ENCODE measurements at regions not wholly inside any gene's neighbourhood (a gene's known extent, or its start where the extent isn't known, plus 50 kb on each side); places are given as distances from the start of the nearest gene placed in this dataset.

DNA sequence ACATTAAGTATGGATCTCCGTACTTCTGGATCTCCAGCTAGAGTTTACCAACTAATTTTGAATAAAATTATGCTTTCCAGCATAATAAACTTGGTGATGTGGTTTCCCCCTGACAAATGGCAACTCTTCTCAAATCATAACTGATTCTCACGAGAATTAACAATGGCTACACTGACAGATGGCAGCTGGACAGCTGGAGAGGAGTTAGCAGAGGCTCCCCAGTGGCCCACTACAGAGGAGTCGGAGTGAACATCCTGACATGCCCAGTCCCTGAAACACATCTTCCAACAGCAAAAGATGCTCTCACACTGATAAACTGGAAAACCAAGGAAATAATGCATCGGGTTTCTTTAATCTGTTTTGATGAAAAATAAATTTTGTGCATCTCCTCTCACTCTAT lies 239.6 kb downstream of the MAN2A1 start:
- Histone ChIP-seq H3K36me3 (ENCODE audit: control insufficient read depth in 1 of 2, insufficient read depth in 2 of 2, low read length in 2 of 2) (no peaks in the 10 kb centered on the region), H3K27me3 (ENCODE audit: control insufficient read depth in 1 of 2, insufficient read depth in 2 of 2, low read length in 2 of 2) (no peaks in the 10 kb centered on the region), H3K27ac (ENCODE audit: low read depth, low read length) (no peak overlapping the region), H3K9ac (ENCODE audit: low read depth in 1 of 2, low read length in 2 of 2) (no peak overlapping the region), H3K9me3 (ENCODE audit: control insufficient read depth in 1 of 2, low read length in 2 of 2) (no peaks in the 10 kb centered on the region), H3K4me3 (ENCODE audit: low read depth in 1 of 2, low read length in 2 of 2) (no peak overlapping the region), H3K4me1 (ENCODE audit: control insufficient read depth in 1 of 2, insufficient read depth in 2 of 2, low read length in 2 of 2) (no peaks in the 10 kb centered on the region)

DNA sequence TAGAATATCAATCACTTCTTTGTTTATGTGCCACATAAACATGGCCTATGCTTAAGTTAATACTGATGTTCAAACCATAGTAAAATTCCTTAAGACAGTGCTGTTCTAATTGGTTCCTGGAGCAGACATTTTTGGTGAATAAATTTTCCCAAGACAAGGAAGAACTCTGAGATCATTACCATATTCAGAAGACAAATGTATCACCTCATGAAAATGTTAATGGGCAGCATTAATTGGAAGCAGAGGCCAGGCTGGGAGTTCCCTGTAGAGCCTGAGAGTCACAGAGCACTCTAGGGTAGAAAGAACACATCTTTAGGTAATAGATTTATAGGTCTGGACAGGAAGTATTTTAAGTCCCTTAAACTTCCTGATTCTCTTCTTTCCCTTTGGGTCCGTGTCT lies 240.2 kb downstream of the MAN2A1 start:
- Histone ChIP-seq H3K27ac (ENCODE audit: low read depth, low read length) (no peak overlapping the region), H3K9me3 (ENCODE audit: control insufficient read depth in 1 of 2, low read length in 2 of 2) (no peaks in the 10 kb centered on the region), H3K36me3 (ENCODE audit: control insufficient read depth in 1 of 2, insufficient read depth in 2 of 2, low read length in 2 of 2) (no peaks in the 10 kb centered on the region), H3K4me1 (ENCODE audit: control insufficient read depth in 1 of 2, insufficient read depth in 2 of 2, low read length in 2 of 2) (no peaks in the 10 kb centered on the region), H3K9ac (ENCODE audit: low read depth in 1 of 2, low read length in 2 of 2) (no peak overlapping the region), H3K27me3 (ENCODE audit: control insufficient read depth in 1 of 2, insufficient read depth in 2 of 2, low read length in 2 of 2) (no peaks in the 10 kb centered on the region), H3K4me3 (ENCODE audit: low read depth in 1 of 2, low read length in 2 of 2) (no peak overlapping the region)

DNA sequence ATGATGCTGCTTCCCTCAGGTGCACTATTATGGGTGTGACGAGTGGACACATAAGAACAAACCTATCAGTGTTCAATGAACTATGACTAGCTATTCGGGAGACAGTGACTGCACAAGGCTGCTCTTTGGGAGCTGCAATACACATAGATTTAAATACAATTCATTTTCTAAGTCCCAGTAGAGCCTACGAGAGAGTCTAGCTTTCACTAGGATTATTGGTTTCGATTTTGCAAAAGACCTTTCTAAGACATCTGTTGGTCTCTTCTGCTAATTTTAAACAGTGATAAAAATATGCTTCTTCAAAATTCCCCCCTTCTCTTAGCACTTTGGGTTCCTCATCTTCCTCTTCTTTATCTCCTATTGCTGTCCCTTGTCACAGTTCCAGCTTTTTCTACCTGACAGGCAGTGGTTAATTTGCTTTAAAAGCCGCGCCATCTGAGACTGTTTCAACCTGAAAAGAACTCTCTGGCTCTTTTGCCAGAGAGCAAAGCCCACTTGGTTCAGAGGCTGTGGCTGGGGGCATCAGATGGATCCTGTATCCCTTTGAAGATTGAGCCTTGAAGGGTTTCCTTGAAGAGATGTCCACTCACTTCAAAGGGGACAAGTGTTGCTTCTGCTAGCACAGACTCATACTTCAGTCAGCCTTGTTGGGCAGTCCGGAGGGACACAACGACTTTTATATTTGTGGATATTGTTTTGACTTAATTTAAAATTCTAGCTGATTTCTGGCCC lies 241.5 kb downstream of the MAN2A1 start:
- no peaks in the 10 kb centered on the region for H3K4me1 ChIP-seq (ENCODE audit: control insufficient read depth in 1 of 2, insufficient read depth in 2 of 2, low read length in 2 of 2)
- H3K27me3 ChIP-seq (ENCODE audit: control insufficient read depth in 1 of 2, insufficient read depth in 2 of 2, low read length in 2 of 2): no peaks in the 10 kb centered on the region
- H3K9me3 ChIP-seq (ENCODE audit: control insufficient read depth in 1 of 2, low read length in 2 of 2): no peaks in the 10 kb centered on the region
- H3K27ac ChIP-seq (ENCODE audit: low read depth, low read length): no peak overlapping the region
- no peak overlapping the region for H3K4me3 ChIP-seq (ENCODE audit: low read depth in 1 of 2, low read length in 2 of 2)
- no peaks in the 10 kb centered on the region for H3K36me3 ChIP-seq (ENCODE audit: control insufficient read depth in 1 of 2, insufficient read depth in 2 of 2, low read length in 2 of 2)
- H3K9ac ChIP-seq (ENCODE audit: low read depth in 1 of 2, low read length in 2 of 2): no peak overlapping the region

GRCh38 chr5:109935833-109936490 lies 246.2 kb downstream of the MAN2A1 start:
- H3K36me3 ChIP-seq (ENCODE audit: control insufficient read depth in 1 of 2, insufficient read depth in 2 of 2, low read length in 2 of 2): no peaks in the 10 kb centered on the region
- peaks cover 0 to 4% of the 10 kb centered on the region in 2 donors for H3K9me3 ChIP-seq (ENCODE audit: control insufficient read depth in 1 of 2, low read length in 2 of 2)
- H3K27me3 ChIP-seq (ENCODE audit: control insufficient read depth in 1 of 2, insufficient read depth in 2 of 2, low read length in 2 of 2): no peaks in the 10 kb centered on the region
- no peak overlapping the region for H3K4me3 ChIP-seq (ENCODE audit: low read depth in 1 of 2, low read length in 2 of 2)
- H3K9ac ChIP-seq (ENCODE audit: low read depth in 1 of 2, low read length in 2 of 2): no peak overlapping the region
- H3K27ac ChIP-seq (ENCODE audit: low read depth, low read length): no peak overlapping the region
- H3K4me1 ChIP-seq (ENCODE audit: control insufficient read depth in 1 of 2, insufficient read depth in 2 of 2, low read length in 2 of 2): no peaks in the 10 kb centered on the region

DNA sequence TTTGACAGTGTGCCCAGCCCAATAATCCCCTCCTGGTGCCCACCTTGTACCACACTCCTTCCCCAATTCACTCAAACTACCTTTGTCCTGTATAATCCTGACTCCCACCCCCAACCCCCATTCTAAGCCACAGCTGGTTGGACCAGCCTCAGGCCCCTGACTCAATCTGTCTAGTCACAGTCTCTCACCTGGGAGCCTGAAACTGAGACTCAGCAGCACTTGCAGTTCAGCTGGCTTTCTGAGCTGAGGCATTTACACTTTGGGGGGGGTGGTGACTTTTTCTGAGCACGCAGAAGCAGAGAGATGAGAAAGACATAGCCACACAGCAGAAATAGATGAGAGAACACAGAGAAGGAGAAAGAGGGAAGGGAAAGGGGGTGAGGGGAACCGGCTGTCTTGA lies 247.3 kb downstream of the MAN2A1 start:
- Histone ChIP-seq H3K27me3 (ENCODE audit: control insufficient read depth in 1 of 2, insufficient read depth in 2 of 2, low read length in 2 of 2) (no peaks in the 10 kb centered on the region), H3K9ac (ENCODE audit: low read depth in 1 of 2, low read length in 2 of 2) (no peak overlapping the region), H3K4me1 (ENCODE audit: control insufficient read depth in 1 of 2, insufficient read depth in 2 of 2, low read length in 2 of 2) (no peaks in the 10 kb centered on the region), H3K36me3 (ENCODE audit: control insufficient read depth in 1 of 2, insufficient read depth in 2 of 2, low read length in 2 of 2) (no peaks in the 10 kb centered on the region), H3K4me3 (ENCODE audit: low read depth in 1 of 2, low read length in 2 of 2) (no peak overlapping the region), H3K9me3 (ENCODE audit: control insufficient read depth in 1 of 2, low read length in 2 of 2) (peaks cover 0 to 4% of the 10 kb centered on the region in 2 donors), H3K27ac (ENCODE audit: low read depth, low read length) (no peak overlapping the region)

DNA sequence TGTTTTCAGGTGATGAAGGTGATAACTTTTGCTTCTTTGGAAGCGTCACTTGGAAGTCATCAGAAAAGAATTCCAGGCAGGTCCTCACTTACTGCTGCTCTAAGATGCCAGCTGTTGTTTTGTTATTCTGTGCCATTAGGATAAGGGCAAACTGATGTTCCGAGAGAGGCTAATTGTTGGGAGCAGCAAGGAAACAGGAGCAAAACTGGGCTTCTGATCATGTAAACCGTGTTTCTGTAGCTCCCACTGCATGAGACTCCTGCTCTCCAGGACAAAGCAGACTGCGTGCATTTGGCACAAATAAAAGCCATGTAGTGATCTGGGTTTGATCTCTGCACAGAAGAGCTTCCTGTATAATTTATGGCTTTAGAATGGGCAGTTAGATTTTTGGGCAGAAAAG lies 248.2 kb downstream of the MAN2A1 start:
- Histone ChIP-seq H3K27me3 (ENCODE audit: control insufficient read depth in 1 of 2, insufficient read depth in 2 of 2, low read length in 2 of 2) (no peaks in the 10 kb centered on the region), H3K9me3 (ENCODE audit: control insufficient read depth in 1 of 2, low read length in 2 of 2) (peaks cover 0 to 4% of the 10 kb centered on the region in 2 donors), H3K27ac (ENCODE audit: low read depth, low read length) (no peak overlapping the region), H3K4me3 (ENCODE audit: low read depth in 1 of 2, low read length in 2 of 2) (no peak overlapping the region), H3K36me3 (ENCODE audit: control insufficient read depth in 1 of 2, insufficient read depth in 2 of 2, low read length in 2 of 2) (no peaks in the 10 kb centered on the region), H3K4me1 (ENCODE audit: control insufficient read depth in 1 of 2, insufficient read depth in 2 of 2, low read length in 2 of 2) (no peaks in the 10 kb centered on the region), H3K9ac (ENCODE audit: low read depth in 1 of 2, low read length in 2 of 2) (no peak overlapping the region)

GRCh38 chr5:109938453-109938852 lies 248.7 kb downstream of the MAN2A1 start:
- Histone ChIP-seq H3K9ac (ENCODE audit: low read depth in 1 of 2, low read length in 2 of 2) (no peak overlapping the region), H3K27ac (ENCODE audit: low read depth, low read length) (no peak overlapping the region)

DNA sequence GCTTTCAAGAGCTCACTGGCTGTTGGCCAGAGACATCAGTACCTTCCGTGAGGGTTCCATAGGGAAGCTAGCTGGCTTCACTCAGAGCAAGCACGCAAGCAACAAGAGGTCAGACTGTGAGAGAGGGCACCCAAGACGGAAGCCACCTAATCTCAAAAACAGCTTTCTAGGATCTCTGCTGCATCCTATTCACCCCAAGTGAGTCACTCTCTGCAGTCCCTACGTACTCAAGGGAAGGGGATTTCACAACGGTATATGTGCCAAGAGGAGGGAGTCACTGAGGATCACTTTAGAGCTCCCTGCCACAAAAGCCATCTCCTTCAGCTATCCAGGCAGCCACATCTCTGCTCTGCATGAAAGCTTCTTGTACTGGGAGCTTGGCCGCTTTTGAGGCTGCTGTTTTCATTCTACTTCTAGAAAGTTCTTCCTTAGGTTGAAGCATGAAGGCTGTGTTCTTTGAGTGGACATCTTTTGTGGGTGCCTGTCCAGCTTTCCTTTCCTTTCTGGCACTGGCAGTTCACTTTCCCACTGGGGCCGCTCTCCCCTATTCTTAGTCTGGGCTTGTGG lies 249.5 kb downstream of the MAN2A1 start:
- Histone ChIP-seq H3K36me3 (ENCODE audit: control insufficient read depth in 1 of 2, insufficient read depth in 2 of 2, low read length in 2 of 2) (no peaks in the 10 kb centered on the region), H3K4me3 (ENCODE audit: low read depth in 1 of 2, low read length in 2 of 2) (no peak overlapping the region), H3K9ac (ENCODE audit: low read depth in 1 of 2, low read length in 2 of 2) (no peak overlapping the region), H3K9me3 (ENCODE audit: control insufficient read depth in 1 of 2, low read length in 2 of 2) (peaks cover 0 to 4% of the 10 kb centered on the region in 2 donors), H3K27me3 (ENCODE audit: control insufficient read depth in 1 of 2, insufficient read depth in 2 of 2, low read length in 2 of 2) (no peaks in the 10 kb centered on the region), H3K27ac (ENCODE audit: low read depth, low read length) (no peak overlapping the region), H3K4me1 (ENCODE audit: control insufficient read depth in 1 of 2, insufficient read depth in 2 of 2, low read length in 2 of 2) (no peaks in the 10 kb centered on the region)

More at GRCh38 chr5:109938453-109938852, 248.7 kb downstream of the MAN2A1 start:
- Histone ChIP-seq H3K4me1 (ENCODE audit: control insufficient read depth in 1 of 2, insufficient read depth in 2 of 2, low read length in 2 of 2) (no peaks in the 10 kb centered on the region), H3K4me3 (ENCODE audit: low read depth in 1 of 2, low read length in 2 of 2) (no peak overlapping the region), H3K36me3 (ENCODE audit: control insufficient read depth in 1 of 2, insufficient read depth in 2 of 2, low read length in 2 of 2) (no peaks in the 10 kb centered on the region), H3K9me3 (ENCODE audit: control insufficient read depth in 1 of 2, low read length in 2 of 2) (peaks cover 0 to 4% of the 10 kb centered on the region in 2 donors), H3K27me3 (ENCODE audit: control insufficient read depth in 1 of 2, insufficient read depth in 2 of 2, low read length in 2 of 2) (no peaks in the 10 kb centered on the region)

- H3K36me3 ChIP-seq (ENCODE audit: control insufficient read depth in 1 of 2, insufficient read depth in 2 of 2, low read length in 2 of 2): no peaks in the 10 kb centered on the region
- H3K9ac ChIP-seq (ENCODE audit: low read depth in 1 of 2, low read length in 2 of 2): no peak overlapping the region
- H3K4me1 ChIP-seq (ENCODE audit: control insufficient read depth in 1 of 2, insufficient read depth in 2 of 2, low read length in 2 of 2): no peaks in the 10 kb centered on the region
- no peak overlapping the region for H3K27ac ChIP-seq (ENCODE audit: low read depth, low read length)
- no peaks in the 10 kb centered on the region for H3K27me3 ChIP-seq (ENCODE audit: control insufficient read depth in 1 of 2, insufficient read depth in 2 of 2, low read length in 2 of 2)
- no peak overlapping the region for H3K4me3 ChIP-seq (ENCODE audit: low read depth in 1 of 2, low read length in 2 of 2)
- H3K9me3 ChIP-seq (ENCODE audit: control insufficient read depth in 1 of 2, low read length in 2 of 2): peaks cover 0 to 4% of the 10 kb centered on the region in 2 donors
Measured at GRCh38 chr5:109942646-109943045, 252.9 kb downstream of the MAN2A1 start.

DNA sequence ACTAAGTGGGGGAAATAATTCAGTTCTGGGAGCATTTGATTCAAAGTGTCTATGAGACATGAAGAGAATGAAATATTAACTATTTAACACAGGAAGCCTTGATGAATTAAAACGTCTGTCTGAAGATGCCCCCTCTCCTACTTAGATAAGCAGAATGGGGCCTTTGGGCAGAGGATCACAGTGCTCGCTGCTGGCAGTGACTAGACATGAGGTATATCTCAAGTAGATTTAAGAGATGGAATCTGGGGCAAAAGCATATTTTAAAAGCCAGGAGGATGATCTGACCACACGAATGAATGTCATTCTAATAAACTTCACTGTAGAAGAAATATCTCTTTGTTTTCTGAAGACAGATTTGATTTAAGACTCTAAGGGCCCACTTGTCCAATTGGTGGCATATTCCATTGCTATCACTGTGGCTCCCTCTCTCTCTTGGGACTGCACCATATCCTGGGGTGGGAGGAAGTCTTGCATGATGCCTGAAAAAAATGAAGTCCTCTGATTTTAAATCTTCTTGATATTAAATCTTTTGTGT lies 254.0 kb downstream of the MAN2A1 start:
- Histone ChIP-seq H3K27ac (ENCODE audit: low read depth, low read length) (no peak overlapping the region), H3K9me3 (ENCODE audit: control insufficient read depth in 1 of 2, low read length in 2 of 2) (peaks cover 0 to 4% of the 10 kb centered on the region in 2 donors), H3K4me1 (ENCODE audit: control insufficient read depth in 1 of 2, insufficient read depth in 2 of 2, low read length in 2 of 2) (no peaks in the 10 kb centered on the region), H3K27me3 (ENCODE audit: control insufficient read depth in 1 of 2, insufficient read depth in 2 of 2, low read length in 2 of 2) (no peaks in the 10 kb centered on the region), H3K4me3 (ENCODE audit: low read depth in 1 of 2, low read length in 2 of 2) (no peak overlapping the region), H3K9ac (ENCODE audit: low read depth in 1 of 2, low read length in 2 of 2) (no peak overlapping the region), H3K36me3 (ENCODE audit: control insufficient read depth in 1 of 2, insufficient read depth in 2 of 2, low read length in 2 of 2) (no peaks in the 10 kb centered on the region)
